ENCODE measurements at regions not wholly inside any gene's neighbourhood (a gene's known extent, or its start where the extent isn't known, plus 50 kb on each side); places are given as distances from the start of the nearest gene placed in this dataset.
"Not testable (repeated sequence)": the region's sequence is repeated elsewhere in the genome, so short reads cannot be mapped to it uniquely, and the experiment has no call there.

- no peak overlapping the region for H3K4me3 ChIP-seq (ENCODE audit: low read depth, low read length)
- DNase-seq (ENCODE audit: low read depth): no peak
- no peak for TF ChIP-seq CTCF (IDR thresholded peaks at IDR 0.05; ENCODE audit: insufficient read depth, low read length)
These were observed 420.4 kb upstream of the RAB6C start for GRCh38 chr2:129559101-129559500.

GRCh38 chr2:129565551-129566109 lies 413.8 kb upstream of the RAB6C start:
- no peak for TF ChIP-seq CTCF (IDR thresholded peaks at IDR 0.05; ENCODE audit: insufficient read depth, low read length)
- no peak overlapping the region for H3K4me3 ChIP-seq (ENCODE audit: low read depth, low read length)
- DNase-seq (ENCODE audit: low read depth): no peak

GRCh38 chr2:129570812-129571211 lies 408.7 kb upstream of the RAB6C start:
- H3K4me3 ChIP-seq (ENCODE audit: low read depth, low read length); DNase-seq (ENCODE audit: low read depth): not testable (repeated sequence)

GRCh38 chr2:129575431-129575830 lies 404.0 kb upstream of the RAB6C start:
- H3K4me3 ChIP-seq (ENCODE audit: low read depth, low read length): no peak overlapping the region
- DNase-seq (ENCODE audit: low read depth): no peak
- no peak for TF ChIP-seq CTCF (IDR thresholded peaks at IDR 0.05; ENCODE audit: insufficient read depth, low read length)

- no peak overlapping the region for H3K4me3 ChIP-seq (ENCODE audit: low read depth, low read length)
- no peak for DNase-seq (ENCODE audit: low read depth)
- no peak for TF ChIP-seq CTCF (IDR thresholded peaks at IDR 0.05; ENCODE audit: insufficient read depth, low read length)
These were observed 403.6 kb upstream of the RAB6C start for GRCh38 chr2:129575880-129576279.

GRCh38 chr2:129580001-129580400 lies 399.5 kb upstream of the RAB6C start:
- no peak for DNase-seq (ENCODE audit: low read depth)
- H3K4me3 ChIP-seq (ENCODE audit: low read depth, low read length): no peak overlapping the region
- no peak for TF ChIP-seq CTCF (IDR thresholded peaks at IDR 0.05; ENCODE audit: insufficient read depth, low read length)

GRCh38 chr2:129585760-129586159 lies 393.7 kb upstream of the RAB6C start:
- no peak overlapping the region for H3K4me3 ChIP-seq (ENCODE audit: low read depth, low read length)
- TF ChIP-seq CTCF (IDR thresholded peaks at IDR 0.05; ENCODE audit: insufficient read depth, low read length): no peak
- DNase-seq (ENCODE audit: low read depth): no peak

All from fibroblast of the aortic adventitia (primary cell).